ENCODE measurements at regions not wholly inside any gene's neighbourhood (a gene's known extent, or its start where the extent isn't known, plus 50 kb on each side); places are given as distances from the start of the nearest gene placed in this dataset.
A peak's percentile ranks its signal among the peaks of the same experiment; 100 is the strongest.

- H3K4me1 ChIP-seq: no peaks in the 10 kb centered on the region
- H3K27me3 ChIP-seq: no peaks in the 10 kb centered on the region
- DNase-seq (ENCODE audit: low spot score in 2 of 2): no peak
- no peaks in the 10 kb centered on the region for H3K36me3 ChIP-seq
- no peaks in the 10 kb centered on the region for H3K9me3 ChIP-seq
- no peak overlapping the region for H3K27ac ChIP-seq
- no peak overlapping the region for H3K4me3 ChIP-seq
- no peak for TF ChIP-seq CTCF (IDR thresholded peaks at IDR 0.05)
- TF ChIP-seq EP300 (IDR thresholded peaks at IDR 0.05): no peak
- TF ChIP-seq POLR2A (IDR thresholded peaks at IDR 0.05): no peak
- WGBS, 2 donors: 65 to 67% methylated on average over 3 of the region's 3 CpGs
Observed at GRCh38 chr16:9031107-9031506, 60.3 kb upstream of the HAPSTR1 start.

- WGBS, 2 donors: 75 to 84% methylated on average over 10 of the region's 11 CpGs
- Histone ChIP-seq H3K9me3 (no peaks in the 10 kb centered on the region), H3K4me1 (no peaks in the 10 kb centered on the region), H3K36me3 (no peaks in the 10 kb centered on the region), H3K27ac (no peak overlapping the region), H3K4me3 (no peak overlapping the region), H3K27me3 (no peaks in the 10 kb centered on the region)
- TF ChIP-seq CTCF (IDR thresholded peaks at IDR 0.05) (peak in 3 of 5 experiments; percentile 9 to 35 (median 22)), EP300 (IDR thresholded peaks at IDR 0.05) (no peak)
- DNase-seq (ENCODE audit: low spot score in 2 of 2): peak in 1 of 2 donors; percentile 15
Observed at GRCh38 chr16:9033125-9033830, 58.2 kb upstream of the HAPSTR1 start.

DNA sequence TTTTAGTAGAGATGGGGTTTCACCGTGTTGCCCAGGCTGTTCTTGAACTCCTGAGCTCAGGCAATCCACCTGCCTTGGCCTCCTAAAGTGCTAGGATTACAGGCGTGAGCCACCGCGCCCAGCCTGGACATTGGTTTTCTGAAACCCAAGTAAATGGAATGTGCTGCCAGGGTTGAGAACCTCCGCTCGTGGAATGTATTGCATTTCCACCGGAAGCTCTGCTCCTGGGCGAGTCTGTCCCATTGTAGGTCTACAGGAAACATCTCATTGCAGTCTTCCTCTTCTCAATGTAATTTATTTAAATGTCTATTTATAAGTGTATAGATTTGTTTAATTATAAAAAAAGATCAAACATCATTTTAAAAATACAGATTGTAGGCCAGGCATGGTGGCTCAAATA is 57.4 kb upstream of the HAPSTR1 start:
- Histone ChIP-seq H3K27me3 (no peaks in the 10 kb centered on the region), H3K36me3 (no peaks in the 10 kb centered on the region), H3K4me1 (no peaks in the 10 kb centered on the region), H3K9me3 (no peaks in the 10 kb centered on the region), H3K4me3 (no peak overlapping the region), H3K27ac (no peak overlapping the region)
- TF ChIP-seq CTCF (IDR thresholded peaks at IDR 0.05) (no peak), EP300 (IDR thresholded peaks at IDR 0.05) (no peak)
- WGBS, 2 donors: 81 to 87% methylated on average over 8 of the region's 8 CpGs
- no peak for DNase-seq (ENCODE audit: low spot score in 2 of 2)

DNA sequence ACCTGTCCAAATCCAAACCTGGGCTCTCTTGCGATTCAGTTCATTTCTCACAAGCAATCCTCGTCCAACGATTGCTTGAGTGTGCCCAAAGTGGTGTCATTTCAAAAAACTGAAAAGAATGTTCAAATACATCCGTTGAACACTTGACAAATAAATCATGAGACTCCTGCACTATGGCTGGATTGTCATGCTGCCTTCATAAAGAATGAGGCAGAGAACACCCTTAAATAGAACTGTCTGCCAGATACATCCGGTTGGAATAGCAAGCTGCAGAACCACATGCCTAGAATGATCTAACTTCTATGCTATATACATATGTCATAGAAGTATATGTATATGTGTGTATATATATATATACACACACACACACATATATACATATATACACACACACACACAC is 55.4 kb upstream of the HAPSTR1 start:
- no peak for TF ChIP-seq POLR2A (IDR thresholded peaks at IDR 0.05)
- TF ChIP-seq EP300 (IDR thresholded peaks at IDR 0.05): no peak
- no peak for TF ChIP-seq CTCF (IDR thresholded peaks at IDR 0.05)
- Histone ChIP-seq H3K4me1 (no peaks in the 10 kb centered on the region), H3K27me3 (no peaks in the 10 kb centered on the region), H3K36me3 (no peaks in the 10 kb centered on the region), H3K4me3 (no peak overlapping the region), H3K9me3 (no peaks in the 10 kb centered on the region), H3K27ac (no peak overlapping the region)
- DNase-seq (ENCODE audit: low spot score in 2 of 2): no peak
- WGBS, 2 donors: 71% methylated on average over 5 of the region's 5 CpGs

DNA sequence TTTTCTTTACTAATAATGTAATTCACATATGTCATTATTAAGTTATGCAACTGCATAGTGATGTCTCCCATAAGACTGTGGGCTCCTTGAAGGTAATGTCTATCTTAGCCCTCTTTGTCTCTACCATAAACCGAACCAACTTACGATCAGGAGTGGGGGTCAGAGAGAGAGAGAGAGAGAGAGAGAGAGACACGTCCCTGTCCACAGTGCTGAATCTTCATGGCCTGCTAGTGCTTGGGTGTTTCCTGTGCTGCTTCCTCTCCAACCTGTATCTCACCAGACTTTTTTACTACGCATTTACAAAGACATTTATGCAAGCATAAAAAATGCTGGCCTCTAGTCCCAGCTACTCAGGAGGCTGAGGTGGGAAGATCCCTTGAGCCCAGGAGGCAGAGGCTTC is 52.2 kb upstream of the HAPSTR1 start:
- TF ChIP-seq CTCF (IDR thresholded peaks at IDR 0.05) (no peak), EP300 (IDR thresholded peaks at IDR 0.05) (no peak), POLR2A (IDR thresholded peaks at IDR 0.05) (no peak)
- Histone ChIP-seq H3K36me3 (no peaks in the 10 kb centered on the region), H3K27ac (no peak overlapping the region), H3K4me3 (no peak overlapping the region), H3K4me1 (no peaks in the 10 kb centered on the region), H3K27me3 (no peaks in the 10 kb centered on the region), H3K9me3 (peaks cover 0 to 10% (median 0%) of the 10 kb centered on the region in 4 donors)
- WGBS, 2 donors: 45 to 49% methylated on average over 4 of the region's 4 CpGs
- DNase-seq (ENCODE audit: low spot score in 2 of 2): no peak
